ENCODE measurements at regions not wholly inside any gene's neighbourhood (a gene's known extent, or its start where the extent isn't known, plus 50 kb on each side); places are given as distances from the start of the nearest gene placed in this dataset.

- ChIA-PET CTCF (no interaction called here), RAD21 (ENCODE audit: low non-redundant PET in 1 of 2, low total read pairs in 2 of 2, uncharacterized antibody in 2 of 2, unreplicated experiment in 2 of 2) (no interaction called here), POLR2A (no interaction called here)
- no peak overlapping the region for H3K27ac ChIP-seq (ENCODE audit: low read depth, low read length)
- H3K36me3 ChIP-seq (ENCODE audit: control insufficient read depth in 1 of 2, insufficient read depth in 2 of 2, low read length in 2 of 2) = no peaks in the 10 kb centered on the region
- no peak for TF ChIP-seq REST (IDR thresholded peaks at IDR 0.05; ENCODE audit: low read depth)
- no peak for TF ChIP-seq CTCF (IDR thresholded peaks at IDR 0.05 in 2 of 3, conservative IDR thresholded peaks at IDR 0.05 in 1 of 3; ENCODE audit: borderline replicate concordance in 1 of 3, insufficient read depth in 1 of 3, low read depth in 2 of 3, low read length in 2 of 3)
- TF ChIP-seq EZH2phosphoT487 (IDR thresholded peaks at IDR 0.05; ENCODE audit: borderline replicate concordance) = no peak
- no peak for TF ChIP-seq TCF7L2 (IDR thresholded peaks at IDR 0.05; ENCODE audit: borderline replicate concordance, extremely low read depth, insufficient read depth, insufficient read length)
- no peak for TF ChIP-seq YY1 (IDR thresholded peaks at IDR 0.05; ENCODE audit: extremely low read depth, insufficient replicate concordance, low read depth, low read length)
- TF ChIP-seq JUND (IDR thresholded peaks at IDR 0.05) = no peak
- no peak for TF ChIP-seq ZFX (IDR thresholded peaks at IDR 0.05)
- no peak for TF ChIP-seq EZH2 (IDR thresholded peaks at IDR 0.05)
- TF ChIP-seq ZBTB33 (IDR thresholded peaks at IDR 0.05; ENCODE audit: extremely low read depth, insufficient replicate concordance, low read length) = no peak
- no peak for TF ChIP-seq SRF (IDR thresholded peaks at IDR 0.05; ENCODE audit: low read depth)
- no peak for TF ChIP-seq EGR1 (IDR thresholded peaks at IDR 0.05; ENCODE audit: low read depth)
- TF ChIP-seq RAD21 (IDR thresholded peaks at IDR 0.05; ENCODE audit: low read depth) = no peak
- TF ChIP-seq POLR2AphosphoS5 (IDR thresholded peaks at IDR 0.05; ENCODE audit: low read depth, low read length) = no peak
- no peak for TF ChIP-seq ELF1 (IDR thresholded peaks at IDR 0.05; ENCODE audit: borderline replicate concordance, low read depth)
- no peak for TF ChIP-seq ATF3 (IDR thresholded peaks at IDR 0.05)
- TF ChIP-seq FOSL1 (IDR thresholded peaks at IDR 0.05; ENCODE audit: low read depth) = no peak
- TF ChIP-seq ZNF274 (IDR thresholded peaks at IDR 0.05; ENCODE audit: low read depth, low read length) = no peak
- TF ChIP-seq SP1 (IDR thresholded peaks at IDR 0.05; ENCODE audit: low read depth) = no peak
- no peak for TF ChIP-seq SIN3A (IDR thresholded peaks at IDR 0.05; ENCODE audit: low read depth)
- no peak overlapping the region for H3K4me3 ChIP-seq (replicated peaks in 1 of 2; ENCODE audit: low read depth in 1 of 2, low read length in 2 of 2)
- no peaks in the 10 kb centered on the region for H3K27me3 ChIP-seq (ENCODE audit: insufficient read depth, low read length)
- H3K9ac ChIP-seq (ENCODE audit: low read length) = no peak overlapping the region
- no peaks in the 10 kb centered on the region for H3K4me1 ChIP-seq (ENCODE audit: control insufficient read depth in 1 of 2, insufficient read depth in 2 of 2, low read length in 2 of 2)
- H3K9me3 ChIP-seq (ENCODE audit: control insufficient read depth in 1 of 2, insufficient read depth in 1 of 2, low read depth in 1 of 2, low read length in 2 of 2) = no peaks in the 10 kb centered on the region
- no peak for DNase-seq (ENCODE audit: low read depth, low spot score)
- H3K79me2 ChIP-seq (ENCODE audit: insufficient read depth, low read length) = no peaks in the 10 kb centered on the region
- ATAC-seq = no peak
- no peaks in the 10 kb centered on the region for H4K20me1 ChIP-seq (ENCODE audit: insufficient read depth)
- no TSS peak for BruUV-seq (replicated peaks)
- H2AFZ ChIP-seq (ENCODE audit: low read depth, low read length, poor library complexity, severe bottlenecking) = no peak overlapping the region
- H3K4me2 ChIP-seq (ENCODE audit: low read length) = no peak overlapping the region
- intact Hi-C loops (cut with micrococcal nuclease) = no loop called here
- H3K9me2 ChIP-seq (ENCODE audit: insufficient read depth) = no peaks in the 10 kb centered on the region
Observed at GRCh38 chr5:107118184-107119019, 552.3 kb downstream of the EFNA5 start.

Data from HCT116 (cell line).